GM18505 (cell line): ENCODE measurements at regions not wholly inside any gene's neighbourhood (a gene's known extent, or its start where the extent isn't known, plus 50 kb on each side); places are given as distances from the start of the nearest gene placed in this dataset.

Source experiments
- ATAC-seq: cut with Tn5 transposase; IDR thresholded peaks from one replicate; pipeline ENCODE4 v1.9.1; 2021; ENCODE audit not compliant: unreplicated experiment
- POLR2A ChIP-seq: IDR thresholded peaks from 4 replicates; pipeline ENCODE4 v1.6.1; 2011; ENCODE audit warnings: borderline replicate concordance; ENCODE audit not compliant: insufficient read depth, insufficient read length; ENCODE audit errors: extremely low read depth

DNA sequence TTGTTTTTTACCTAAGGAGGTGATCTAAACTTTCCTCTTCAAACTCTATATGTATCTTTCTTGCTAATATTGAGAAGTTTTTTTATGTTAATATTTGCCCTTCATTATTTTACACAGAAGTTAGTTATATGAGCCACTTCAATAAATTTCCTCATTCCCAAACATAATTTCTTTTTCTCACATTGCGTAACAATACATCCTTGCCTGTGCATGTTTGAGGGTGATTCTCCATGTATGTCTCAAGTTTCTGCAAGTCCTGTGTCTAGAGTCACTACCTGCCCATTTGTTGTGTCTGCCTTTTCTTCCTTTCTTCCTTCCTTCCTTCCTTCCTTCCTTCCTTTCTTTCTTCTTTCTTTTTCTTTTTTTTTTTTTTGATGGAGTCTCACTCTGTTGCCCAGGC lies 2057.9 kb downstream of the PCDH7 start:
- no peak for ATAC-seq
- TF ChIP-seq POLR2A, result no peak

DNA sequence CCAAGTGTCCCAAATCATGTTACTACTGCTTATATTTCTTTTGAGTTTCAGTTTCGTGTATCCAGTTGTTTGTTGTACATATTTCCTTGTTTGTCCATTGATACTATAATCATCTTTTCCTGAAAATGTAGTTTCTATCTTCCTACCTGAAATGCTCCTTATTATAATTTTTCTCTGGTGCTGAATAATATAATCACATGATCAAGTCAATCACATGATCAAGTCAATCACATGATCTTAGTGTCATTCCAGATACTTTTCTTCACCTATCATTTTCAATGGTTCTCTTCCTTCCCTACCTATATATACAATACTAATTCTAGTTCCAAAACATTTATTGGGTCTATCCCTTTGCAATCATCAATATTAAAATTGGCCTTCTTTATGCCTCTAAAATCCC lies 2058.8 kb downstream of the PCDH7 start:
- no peak for TF ChIP-seq POLR2A
- no peak for ATAC-seq

DNA sequence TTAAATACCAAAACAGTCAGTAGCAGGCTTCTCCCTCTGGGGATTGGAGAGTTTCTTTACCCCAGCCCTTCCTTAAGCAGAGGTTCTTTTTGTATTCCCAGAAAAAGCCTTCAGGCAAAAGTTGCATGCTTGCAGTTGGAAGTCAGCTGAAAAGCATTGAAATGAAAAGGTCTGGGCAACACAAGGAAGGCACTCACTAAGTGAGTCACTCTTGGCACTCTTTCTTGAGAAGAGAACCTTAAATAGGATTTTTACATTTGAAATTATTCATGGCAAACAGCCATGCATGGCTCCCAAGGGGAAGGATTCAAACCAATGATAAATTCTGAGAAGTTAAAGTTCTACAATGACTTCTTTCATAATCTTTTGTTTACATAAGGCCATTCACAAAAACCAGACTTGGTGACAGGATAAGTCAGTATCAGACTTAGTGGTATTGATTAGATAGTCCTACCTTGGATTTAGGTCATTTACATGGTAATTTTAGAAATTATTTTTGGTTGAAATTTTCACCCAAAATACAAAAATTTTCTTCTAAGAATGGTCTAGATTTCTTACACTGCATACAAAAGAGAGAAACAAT lies 2068.9 kb downstream of the PCDH7 start:
- no peak for ATAC-seq
- no peak for TF ChIP-seq POLR2A

DNA sequence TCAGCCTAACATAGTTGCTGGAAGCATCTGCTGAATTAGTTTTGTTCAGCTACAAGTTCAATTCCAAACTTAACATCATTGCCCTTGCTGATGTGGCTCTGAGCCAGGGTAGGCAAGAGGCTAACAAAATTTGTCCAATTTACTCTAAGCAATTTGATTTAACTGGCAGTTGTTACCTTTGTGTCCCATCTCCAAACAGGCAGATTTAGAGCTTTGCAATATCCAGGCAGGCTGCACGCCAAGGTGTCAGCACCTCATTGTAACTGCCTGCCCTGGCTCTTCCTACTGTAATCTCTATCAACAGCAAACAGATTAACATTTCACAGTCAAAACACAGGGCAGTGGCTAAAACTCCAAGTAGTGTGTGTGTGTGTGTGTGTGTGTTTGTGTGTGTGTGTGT lies 2070.6 kb downstream of the PCDH7 start:
- no peak for ATAC-seq
- no peak for TF ChIP-seq POLR2A

DNA sequence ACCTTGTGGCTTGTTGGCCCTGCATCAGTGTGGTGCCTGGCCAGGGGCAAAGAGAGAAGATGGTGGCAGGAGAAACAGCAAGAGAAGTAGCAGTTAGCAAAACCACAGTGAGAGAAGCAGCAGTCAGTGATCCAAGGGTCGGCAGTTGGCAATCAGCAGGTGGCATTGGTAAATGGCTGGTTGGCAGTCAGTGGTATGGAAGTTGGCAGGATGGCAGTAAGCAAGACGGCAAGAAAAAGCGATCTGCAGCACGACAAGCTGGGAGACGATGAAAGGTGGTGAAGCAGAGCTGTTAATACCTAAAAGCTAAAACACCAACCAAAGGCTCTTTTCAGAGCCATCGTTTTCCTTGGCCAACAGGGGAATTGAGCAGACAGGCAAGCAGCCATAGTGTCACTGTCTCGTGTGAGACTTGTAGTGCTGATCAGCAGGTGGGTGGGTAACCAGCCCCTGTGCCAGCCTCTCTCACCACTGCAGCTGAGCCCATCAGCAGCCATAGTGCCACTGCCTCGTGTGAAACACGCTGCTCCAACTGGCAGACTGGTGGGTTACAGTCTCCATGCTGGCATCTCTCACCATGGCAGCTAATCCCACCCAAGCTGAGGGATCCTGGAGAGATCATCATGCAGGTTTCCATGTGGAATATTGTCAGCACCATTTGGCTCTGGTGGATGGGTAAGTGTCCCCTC lies 2078.4 kb downstream of the PCDH7 start:
- TF ChIP-seq POLR2A, result no peak
- ATAC-seq, result no peak

DNA sequence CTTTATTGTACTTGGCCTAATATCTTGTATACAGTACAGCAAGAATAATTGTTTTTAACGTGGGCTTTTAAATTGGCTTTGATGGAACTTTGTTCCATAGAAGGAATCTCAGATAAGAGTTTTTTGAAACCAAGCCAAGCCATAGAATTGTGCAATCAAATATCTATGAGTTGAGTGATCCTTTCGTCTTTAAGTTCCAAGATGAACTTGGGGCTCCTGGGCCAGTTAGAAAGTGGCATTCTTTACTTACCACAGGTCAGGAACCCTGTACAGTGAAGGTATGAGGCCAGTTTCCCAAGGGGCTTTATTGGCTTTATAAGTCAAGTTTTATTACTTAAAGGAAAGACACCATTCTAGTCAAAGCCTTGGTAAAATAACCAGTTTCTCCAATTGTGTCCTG lies 2104.2 kb downstream of the PCDH7 start:
- no peak for TF ChIP-seq POLR2A

DNA sequence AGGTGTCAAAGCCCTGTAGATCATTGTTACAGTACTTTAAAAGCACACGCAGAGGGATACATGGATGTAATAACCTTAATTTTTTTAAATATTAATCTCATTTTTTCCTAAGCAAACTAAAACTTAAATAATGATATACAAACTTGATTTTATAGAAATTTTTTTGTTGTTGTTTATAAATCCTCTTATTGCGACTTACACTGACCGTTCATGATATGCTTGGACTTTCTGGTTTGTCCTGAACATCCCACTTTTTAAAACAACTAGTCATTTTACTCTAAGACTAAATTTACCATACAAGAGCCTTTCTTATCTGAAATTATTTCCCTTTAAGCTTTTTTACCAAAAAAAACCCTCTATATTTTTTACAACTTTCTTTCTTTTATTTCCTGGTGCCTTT lies 2106.0 kb downstream of the PCDH7 start:
- ATAC-seq, result no peak
- no peak for TF ChIP-seq POLR2A

More for the DNA sequence above, 2104.2 kb downstream of the PCDH7 start:
- no peak for ATAC-seq

DNA sequence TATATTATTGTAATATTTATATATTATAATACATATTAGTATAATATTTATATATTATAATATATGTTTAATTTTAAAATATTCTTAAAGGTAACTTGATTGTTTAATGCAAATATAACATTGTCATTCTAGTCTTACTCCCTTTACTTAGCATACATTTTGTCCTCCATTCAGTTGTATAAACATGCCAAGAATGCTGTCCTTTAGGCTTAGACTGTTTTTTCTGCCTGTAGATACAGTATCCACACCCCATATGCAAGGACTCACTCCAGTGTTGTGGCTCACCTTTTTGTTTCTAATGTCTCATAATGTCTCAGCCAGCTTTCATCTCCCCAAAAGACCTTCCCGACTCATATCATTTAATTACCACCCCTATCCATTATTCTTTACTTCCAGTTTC lies 2110.0 kb downstream of the PCDH7 start:
- ATAC-seq, result no peak

DNA sequence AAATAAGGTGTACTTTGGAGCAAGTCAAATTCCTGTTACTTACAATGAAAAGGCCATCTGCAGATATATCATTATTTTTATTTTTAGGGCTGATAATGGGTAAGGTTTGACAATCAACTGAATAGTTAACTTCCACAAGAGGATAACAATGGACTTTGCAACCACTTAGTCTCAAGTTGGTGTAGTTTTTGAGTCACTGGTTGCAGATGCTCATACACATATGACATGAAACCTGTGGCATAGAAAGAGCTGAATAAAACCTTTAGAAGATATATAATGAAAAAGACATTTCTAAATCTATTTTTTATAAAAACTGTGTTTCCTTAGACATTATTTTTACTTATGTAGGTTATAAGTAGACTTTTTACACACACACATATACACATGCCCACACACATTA lies 2110.9 kb downstream of the PCDH7 start:
- ATAC-seq, result no peak
- no peak for TF ChIP-seq POLR2A

More for the DNA sequence above, 2110.0 kb downstream of the PCDH7 start:
- no peak for TF ChIP-seq POLR2A

DNA sequence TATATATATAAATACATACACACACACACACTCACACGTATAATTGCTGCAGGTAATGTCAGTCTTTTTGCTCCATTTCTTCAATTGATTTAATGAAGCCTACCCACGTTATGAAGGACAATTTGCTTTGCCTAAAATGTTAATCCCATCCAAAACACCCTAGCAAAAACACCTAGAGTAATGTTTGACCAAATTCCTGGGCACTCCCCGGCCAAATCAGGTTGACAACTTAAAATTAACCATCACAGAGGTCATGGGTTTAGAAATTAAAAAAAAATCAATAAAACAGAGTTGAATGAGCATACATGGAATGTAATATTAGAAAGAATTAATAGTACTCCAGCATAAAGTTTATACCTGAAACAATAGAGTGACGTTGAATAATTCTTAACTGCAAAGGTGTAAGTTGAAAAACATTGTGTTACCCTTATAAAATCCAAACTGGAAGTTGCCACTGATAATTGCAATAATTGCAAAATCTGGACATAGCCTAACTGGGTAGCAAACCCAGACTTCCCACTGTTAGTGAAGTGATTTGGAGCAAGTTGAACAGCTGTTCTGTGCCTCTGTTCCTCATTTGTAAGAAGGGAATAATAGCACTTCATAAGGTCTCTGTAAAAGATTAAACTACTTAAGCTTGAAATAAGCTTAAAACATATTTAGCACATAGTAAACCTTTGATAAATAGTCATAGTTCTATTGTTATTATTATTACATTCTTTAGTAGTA lies 2120.5 kb downstream of the PCDH7 start:
- no peak for TF ChIP-seq POLR2A
- no peak for ATAC-seq

DNA sequence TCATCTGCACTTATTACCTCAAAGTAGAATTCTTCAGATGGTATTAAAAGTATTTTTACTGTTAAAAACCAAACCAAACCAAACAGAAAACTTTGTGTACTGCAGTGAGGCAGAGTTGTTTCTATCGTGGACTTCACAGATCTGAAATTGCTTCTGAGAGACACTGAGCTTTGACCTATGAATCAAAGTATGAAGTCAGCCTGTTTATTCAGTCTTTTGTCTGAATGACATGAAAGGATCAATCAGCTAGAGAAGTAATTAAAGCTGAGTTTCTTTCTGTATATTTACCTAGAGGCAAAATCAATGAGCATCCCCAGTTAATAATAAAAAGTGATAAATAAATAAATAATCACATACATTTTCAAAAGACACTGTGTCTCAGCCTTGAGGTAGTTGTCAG lies 2121.0 kb downstream of the PCDH7 start:
- no peak for TF ChIP-seq POLR2A
- ATAC-seq, result no peak

DNA sequence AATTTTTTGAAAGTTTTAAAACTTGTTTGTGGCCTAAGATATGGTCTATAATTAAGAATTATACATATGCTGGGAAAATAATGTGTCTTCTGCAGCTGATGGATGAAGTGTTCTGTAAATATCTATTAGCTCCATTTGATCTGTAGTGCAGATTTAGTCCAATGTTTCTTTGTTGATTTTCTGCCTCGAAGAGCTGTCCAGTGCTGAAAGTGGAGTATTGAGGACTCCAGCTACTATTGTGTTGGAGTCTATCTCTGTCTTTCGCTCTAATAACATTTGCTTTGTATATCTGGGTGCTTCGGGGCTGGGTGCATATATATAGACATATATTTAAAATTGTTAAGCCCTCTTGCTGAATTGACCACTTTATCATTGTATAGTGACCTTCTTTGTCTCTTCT lies 2127.3 kb downstream of the PCDH7 start:
- no peak for TF ChIP-seq POLR2A
- ATAC-seq, result no peak

DNA sequence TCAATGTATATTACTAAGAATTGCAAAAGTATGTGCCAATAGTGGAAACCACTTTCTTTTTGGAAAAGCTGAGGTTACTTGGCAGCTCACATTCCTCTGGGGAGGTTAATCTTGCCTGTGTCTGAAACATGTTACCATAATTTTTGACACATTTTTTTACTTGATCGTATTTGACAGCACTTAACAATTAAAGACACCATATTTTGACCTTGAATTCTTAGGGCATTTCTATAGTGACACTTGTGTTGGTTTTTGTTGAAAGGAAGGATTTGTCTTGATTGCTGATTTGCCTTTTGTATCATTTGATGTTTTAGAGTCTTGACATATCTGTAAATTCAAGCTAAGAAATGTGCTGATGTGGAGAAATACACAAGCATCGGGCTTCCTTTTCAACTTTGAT lies 2135.5 kb downstream of the PCDH7 start:
- TF ChIP-seq POLR2A, result no peak
- no peak for ATAC-seq

DNA sequence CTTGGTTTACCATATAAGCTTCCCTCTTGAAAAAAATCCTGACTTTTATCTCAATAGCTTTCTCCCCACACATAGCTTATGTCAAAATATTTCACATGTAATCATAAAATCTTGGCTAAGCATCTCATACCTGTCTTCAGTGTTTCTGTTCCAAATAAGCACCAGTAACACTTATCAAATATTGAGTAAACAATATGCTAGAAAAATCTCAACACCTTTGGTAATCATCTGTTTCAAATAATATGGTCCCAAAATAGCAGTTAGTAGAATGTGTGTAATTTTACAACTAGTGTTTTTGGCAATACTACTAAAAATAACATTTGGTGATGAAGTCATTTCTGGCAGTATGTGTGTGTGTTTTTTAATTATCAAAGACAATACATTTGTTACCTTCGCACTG lies 2138.2 kb downstream of the PCDH7 start:
- TF ChIP-seq POLR2A, result no peak
- no peak for ATAC-seq
